PC-9 (cell line): ENCODE measurements at regions not wholly inside any gene's neighbourhood (a gene's known extent, or its start where the extent isn't known, plus 50 kb on each side); places are given as distances from the start of the nearest gene placed in this dataset.

Experiments used
- CTCF ChIP-seq: fragments of 200-600 bp; sonication (generic); conservative IDR thresholded peaks from 2 replicates; pipeline ENCODE4 v1.6.1; 2017; ENCODE audit warnings: mixed run types, antibody characterized with exemption, mild to moderate bottlenecking, moderate library complexity
- EZH2 ChIP-seq: fragments of 200-600 bp; sonication (generic); IDR thresholded peaks from 2 replicates; pipeline ENCODE4 v1.8.0; 2017; ENCODE audit warnings: antibody characterized with exemption, low read depth

- TF ChIP-seq CTCF = no peak
- TF ChIP-seq EZH2 = no peak
These were observed 51.8 kb upstream of the CCDC167 start for GRCh38 chr6:37551446-37551845.
